ENCODE measurements at regions not wholly inside any gene's neighbourhood (a gene's known extent, or its start where the extent isn't known, plus 50 kb on each side); places are given as distances from the start of the nearest gene placed in this dataset.

DNA sequence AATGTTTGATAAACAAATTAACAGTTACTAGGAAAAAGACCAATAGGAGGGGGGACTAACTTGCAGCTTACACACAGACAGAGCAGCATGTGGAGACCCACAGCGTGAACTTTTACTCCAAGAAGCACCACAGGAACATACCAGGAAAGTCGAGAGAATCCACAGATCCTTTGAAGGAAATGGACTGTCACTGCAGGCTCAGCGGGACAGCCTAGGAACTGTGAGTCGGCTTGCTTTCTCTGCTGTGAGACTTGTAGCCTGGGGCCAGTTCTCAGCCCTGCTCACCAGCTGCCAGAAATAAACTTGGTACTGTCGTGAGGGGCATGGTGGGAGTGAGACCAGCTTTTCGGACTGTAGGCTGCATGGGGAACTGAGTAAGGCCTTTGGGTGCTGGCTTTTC lies 1211.5 kb downstream of the PCDH17 start:
- DNase-seq, result no peak

DNA sequence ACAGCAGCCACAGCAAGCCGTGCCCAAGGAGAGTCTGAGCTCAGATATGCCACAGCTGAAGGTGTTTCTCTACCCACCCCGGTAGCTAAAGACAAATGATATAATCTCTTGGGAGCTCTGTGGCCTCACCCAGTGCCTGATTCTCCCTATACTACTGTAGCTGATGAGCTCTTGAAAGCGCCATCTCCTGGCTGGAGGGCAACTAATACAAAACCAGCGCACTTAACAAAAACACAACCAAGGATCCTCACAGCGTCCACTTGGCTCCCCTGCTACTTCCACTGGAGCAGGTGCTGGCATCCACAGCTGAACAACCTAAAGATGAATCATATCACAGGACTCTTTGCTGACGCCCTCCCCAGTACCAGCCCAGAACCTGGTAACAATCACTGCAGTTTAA lies 1212.0 kb downstream of the PCDH17 start:
- DNase-seq, result no peak

DNA sequence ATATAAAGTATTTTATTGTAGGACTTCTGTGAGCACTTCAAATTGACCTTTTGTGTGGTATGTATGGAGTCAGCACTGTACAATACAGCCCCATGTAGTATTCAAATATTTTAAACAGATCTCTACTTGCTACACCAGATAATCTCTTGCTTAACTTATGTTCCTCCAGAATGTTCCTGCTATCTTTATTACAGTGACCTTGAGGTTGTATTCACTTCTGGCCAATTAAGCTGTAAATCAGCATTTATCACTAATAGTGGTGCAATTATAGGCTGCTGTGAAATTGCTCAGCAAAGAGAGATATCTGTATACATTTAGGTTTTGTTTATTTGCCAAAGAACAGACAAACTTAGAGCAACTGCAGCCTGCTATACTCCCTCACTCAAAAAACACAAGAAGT lies 1218.6 kb downstream of the PCDH17 start:
- no peak for DNase-seq

DNA sequence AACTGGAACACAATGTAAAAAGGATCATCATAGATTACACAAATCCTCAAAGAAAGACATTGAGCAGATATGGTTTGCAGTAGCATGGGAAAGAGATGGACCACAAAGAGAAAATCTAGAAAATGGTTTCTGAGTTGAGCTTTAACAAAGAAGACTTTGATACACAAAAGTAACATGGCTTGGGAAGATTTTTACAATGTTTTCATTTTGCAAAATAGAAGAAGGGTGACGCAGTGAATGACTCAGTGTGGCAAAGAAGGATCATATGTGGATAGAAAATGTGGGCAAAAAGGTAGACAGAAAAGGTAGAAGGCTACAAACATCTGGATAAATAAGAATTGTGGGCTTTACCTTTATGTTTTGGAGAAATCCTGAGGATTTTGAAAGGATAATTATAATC lies 1220.5 kb downstream of the PCDH17 start:
- DNase-seq, result no peak

DNA sequence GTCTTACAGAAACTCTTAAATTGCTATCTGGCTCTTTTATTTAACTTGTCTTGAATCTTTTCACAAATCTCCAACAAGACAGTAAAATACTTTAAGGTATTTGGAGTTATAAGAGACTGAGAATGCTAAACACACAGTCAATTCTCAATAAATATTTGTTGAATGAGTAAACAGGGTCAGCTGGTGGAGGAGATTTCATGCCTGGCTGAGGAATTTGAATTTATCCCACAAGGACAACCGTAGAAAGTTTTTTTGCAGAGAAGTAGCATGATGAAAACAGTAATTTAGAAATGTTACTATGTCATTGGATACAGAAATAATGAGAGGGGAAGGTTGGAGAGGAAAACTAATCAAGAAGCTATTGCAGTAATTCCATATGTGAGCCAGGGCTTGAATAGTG lies 1223.7 kb downstream of the PCDH17 start:
- DNase-seq, result no peak

DNA sequence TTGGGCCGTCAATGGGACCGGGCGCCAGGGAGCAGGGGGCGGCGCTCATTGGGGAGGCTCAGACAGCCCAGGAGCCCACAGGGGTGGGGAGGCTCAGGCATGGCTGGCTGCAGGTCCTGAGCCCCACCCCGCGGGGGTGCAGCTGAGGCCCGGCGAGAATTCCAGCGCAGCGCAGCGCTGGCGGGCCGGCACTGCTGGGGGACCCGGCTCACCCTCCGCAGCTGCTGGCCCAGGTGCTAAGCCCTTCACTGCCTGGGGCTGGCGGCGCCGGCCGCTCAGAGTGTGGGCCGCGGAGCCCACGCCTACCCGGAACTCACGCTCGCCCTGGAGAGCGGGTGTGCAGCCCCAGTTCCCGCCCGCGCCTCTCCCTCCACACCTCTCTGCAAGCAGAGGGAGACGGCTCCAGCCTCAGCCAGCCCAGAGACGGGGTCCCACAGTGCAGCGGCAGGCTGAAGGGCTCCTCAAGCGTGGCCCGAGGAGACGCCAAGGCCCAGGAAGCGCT lies 1227.4 kb downstream of the PCDH17 start:
- DNase-seq, result no peak

DNA sequence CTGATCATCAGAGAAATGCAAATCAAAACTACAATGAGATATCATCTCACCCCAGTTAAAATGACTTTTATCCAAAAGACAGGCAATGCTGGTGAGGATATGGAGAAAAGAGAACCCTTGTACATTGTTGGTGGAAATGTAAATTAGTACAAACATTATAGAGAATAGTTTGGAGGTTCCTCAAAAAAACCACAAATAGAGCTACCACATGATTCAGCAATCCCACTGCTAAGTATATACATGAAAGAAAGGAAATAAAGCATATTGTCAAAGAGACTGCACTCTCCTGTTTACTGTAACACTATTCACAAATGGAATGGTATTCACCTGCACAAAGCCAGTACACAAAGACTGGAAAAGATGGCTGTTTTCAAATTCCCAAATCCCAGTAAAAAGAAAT lies 1233.7 kb downstream of the PCDH17 start:
- peak; percentile 56 for DNase-seq

DNA sequence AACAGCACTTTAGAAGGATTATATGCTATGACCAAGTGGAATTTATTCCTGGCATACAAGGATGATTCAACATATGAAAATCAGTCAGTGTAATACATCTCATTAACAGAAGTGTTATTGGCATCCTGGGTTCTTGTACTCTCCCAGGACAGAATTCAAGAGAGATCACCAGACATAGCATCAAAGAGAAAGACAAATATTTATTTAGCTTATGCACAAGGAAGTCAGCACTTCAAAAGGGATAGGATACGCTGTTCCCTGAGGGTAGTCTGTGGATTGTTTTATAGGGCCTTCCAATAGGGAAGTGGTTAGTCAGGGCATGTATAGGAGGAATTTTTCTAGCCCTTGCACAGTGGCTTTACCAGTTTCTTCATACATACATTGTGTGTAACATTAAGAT lies 1238.0 kb downstream of the PCDH17 start:
- no peak for DNase-seq

DNA sequence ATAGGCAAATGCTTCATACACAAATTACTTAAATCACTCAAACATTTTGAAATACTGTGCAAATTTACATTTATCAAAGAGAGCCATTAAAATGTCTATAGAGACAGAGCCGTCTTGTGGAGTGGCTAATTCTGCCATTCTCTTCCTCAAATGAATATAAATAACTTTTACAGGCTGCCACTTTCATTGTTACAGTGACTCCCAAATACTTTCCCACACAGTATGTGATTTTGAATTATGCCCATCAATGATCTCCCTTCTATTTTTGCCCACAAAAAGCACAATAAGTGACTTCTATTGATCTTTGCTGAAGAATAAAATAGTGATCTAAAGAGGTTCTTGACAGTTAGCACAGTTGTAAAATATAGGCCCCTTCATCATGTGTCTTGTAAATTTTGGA lies 1244.9 kb downstream of the PCDH17 start:
- DNase-seq, result no peak

DNA sequence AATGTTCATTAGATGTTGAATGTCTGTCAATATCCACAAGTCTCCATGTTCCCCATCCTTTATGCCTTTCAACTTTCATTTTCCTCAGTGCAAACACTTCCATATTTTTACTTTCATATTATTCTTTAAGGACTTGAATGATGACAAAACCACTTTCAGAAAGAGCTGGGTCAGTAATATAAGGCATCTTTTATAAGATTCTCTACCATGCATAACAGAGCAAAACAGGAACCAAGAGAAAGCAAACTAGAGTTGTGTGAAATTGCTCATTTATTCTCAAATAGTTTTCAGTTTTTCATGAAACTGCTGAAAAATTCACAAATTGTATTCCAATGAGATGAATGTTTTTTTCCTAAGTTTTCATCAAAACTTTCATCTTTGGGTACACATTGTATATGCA lies 1247.6 kb downstream of the PCDH17 start:
- DNase-seq, result no peak

DNA sequence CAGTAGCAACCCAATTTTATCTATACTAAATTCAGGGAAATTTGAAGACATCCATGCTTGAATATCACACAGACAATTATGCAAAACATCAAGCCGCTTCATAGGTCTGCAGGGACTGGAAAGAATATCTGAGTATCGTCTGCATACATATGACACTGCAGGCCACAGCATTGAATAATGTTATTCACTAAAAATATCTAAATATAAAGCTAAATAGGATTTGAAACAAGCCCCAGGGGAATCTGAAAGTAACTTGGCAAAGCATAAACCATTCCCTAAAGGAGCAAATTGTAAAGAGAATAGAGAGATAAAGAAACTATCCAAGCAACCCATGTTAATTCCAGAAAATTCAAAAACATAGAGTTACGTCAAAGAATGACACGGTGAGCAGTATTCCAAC lies 1251.0 kb downstream of the PCDH17 start:
- DNase-seq, result no peak

DNA sequence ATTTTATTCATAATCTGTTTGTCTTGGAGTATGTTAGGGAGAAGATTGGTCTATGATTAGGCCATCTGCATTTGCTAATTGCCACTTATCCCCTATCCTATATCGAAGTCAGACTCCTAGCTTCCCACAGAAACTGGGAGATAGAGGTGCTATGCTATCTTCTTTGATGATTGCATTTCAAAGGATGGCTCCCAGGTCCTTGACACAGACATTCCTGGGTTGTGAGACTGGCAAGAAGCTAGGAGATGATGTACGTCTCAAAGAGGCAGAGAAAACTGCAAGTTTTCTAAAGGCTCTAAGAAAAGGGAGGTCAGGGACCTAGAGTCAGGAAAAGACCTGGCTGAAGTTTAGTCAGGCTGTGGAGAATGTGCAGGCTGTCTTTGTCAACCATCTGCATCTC lies 1251.9 kb downstream of the PCDH17 start:
- DNase-seq, result no peak

DNA sequence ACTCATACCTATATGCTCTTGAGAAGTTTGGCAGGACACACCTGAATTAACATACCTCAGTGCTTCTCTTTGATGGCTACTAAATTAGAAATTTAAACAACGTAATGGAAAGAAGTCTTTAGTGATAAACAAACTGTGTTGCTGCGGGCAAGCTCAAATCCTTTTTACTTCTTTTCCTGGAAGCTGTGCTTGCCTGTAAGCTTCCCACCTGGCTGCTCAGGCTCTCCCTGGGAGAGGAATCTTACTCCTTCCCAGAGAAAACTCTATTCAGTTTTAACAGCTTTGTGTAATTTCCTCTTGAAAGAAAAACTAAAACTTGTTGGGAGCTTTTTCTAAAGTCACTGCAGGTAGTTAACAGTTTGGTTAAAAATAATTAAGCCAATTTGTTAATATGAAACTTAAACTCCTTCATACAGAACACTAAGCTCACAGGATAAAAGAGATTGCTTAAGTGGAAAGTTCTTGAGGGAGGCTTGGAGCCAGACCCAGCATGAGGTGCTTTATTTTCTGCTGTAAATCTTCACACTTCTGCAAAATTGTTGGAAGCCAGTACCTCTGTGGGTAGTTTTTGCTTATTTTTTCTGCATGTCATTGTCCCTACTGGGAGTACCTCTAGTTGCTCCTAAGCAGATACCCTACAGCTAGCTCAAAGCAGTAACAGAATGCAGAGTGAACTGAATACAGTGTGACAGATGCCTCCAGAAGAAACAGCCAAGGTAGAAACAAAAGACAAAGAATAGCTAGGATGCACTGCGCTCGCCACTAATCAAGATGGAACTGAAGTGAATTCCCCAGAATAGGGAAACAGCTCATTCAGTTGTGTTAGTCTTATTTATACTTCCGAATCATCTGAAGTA lies 1253.0 kb downstream of the PCDH17 start:
- DNase-seq, result no peak

DNA sequence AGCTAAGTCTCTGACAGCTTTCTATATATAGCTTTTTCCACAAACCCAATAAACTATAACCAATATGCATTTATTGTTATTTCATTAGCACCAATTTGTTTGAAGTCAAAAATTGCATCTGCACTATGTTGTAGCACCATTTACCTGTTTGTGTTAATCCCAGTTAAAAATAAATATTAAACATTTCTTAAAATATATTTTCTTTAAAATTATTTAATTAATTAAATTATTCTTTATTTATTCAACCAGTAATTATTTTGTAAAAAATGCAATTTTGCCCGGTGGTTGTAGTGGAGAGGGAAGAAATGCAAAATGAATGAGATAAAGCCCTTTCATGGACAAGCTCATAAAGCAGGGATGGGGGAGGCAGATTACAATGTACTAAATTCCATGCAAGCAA lies 1257.9 kb downstream of the PCDH17 start:
- DNase-seq, result no peak

DNA sequence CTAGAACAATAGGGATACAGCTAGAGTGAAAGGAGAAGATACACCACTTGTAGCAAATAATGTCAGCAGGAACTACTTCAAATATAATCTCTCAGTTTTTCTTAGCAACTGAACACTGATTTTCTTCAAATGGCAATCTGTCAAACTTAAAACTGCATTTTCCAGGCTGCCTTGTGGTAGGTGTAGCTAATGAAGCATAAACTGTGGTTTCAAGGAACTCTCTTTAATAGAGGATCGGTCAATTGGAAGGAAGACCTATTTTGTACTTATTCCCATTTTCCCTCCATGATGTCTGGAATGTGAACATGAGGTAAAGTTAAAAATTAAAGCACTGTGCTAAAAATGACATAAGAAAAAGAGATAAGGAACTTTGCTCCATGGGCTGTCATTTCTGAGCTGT lies 1261.9 kb downstream of the PCDH17 start:
- no peak for DNase-seq

DNA sequence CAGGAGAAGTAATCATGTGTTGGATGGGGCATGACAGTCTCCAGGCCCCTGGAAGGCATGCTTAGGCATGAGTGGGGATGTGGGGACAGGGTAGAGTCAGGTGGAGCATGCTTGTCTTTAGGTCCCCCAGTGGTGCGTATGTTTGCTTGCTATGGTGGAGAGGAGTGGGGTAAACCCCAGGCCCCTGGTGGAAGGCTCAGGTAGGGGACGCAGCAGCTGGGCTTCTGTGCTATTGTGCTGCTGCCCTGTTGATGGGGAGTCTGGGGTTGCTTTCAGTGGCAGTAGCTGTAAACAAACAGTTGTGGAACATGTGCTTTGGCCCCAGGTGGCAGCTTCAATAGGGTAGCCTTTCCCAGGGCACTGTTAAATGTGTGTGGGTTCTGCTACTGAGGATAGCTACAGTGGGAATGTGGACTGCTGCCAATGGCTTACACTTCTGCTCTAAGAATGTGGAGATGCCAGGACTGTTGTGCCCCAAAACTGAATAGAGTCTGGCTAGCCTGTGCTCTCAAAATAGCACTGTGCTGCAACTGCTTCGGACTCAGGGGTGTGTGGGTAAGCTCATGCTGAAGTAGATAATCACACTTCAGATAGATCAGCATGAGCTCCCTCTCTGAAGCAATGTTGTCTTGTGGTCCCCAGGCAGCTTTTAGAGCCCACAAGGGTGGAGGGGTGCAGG lies 1257.3 kb downstream of the DIAPH3 start:
- DNase-seq, result no peak

DNA sequence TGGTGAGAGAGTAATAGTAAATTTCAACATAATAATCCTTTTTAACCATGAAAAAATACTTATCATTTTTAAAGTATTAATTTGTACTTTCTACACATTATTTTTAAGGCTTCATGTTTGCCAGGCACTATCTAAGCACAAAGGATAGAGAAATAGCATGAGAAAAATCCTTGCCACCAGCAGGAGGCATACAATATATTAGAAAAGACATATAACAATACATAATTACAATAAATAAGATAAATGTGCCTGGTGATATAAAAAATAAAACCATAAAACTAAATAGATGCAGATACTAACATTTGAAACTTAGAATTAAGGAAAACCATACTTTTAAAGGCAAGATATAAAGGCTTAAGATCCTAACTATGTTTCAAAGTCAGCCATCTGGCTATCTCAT lies 1256.4 kb downstream of the DIAPH3 start:
- peak; percentile 14 for DNase-seq

DNA sequence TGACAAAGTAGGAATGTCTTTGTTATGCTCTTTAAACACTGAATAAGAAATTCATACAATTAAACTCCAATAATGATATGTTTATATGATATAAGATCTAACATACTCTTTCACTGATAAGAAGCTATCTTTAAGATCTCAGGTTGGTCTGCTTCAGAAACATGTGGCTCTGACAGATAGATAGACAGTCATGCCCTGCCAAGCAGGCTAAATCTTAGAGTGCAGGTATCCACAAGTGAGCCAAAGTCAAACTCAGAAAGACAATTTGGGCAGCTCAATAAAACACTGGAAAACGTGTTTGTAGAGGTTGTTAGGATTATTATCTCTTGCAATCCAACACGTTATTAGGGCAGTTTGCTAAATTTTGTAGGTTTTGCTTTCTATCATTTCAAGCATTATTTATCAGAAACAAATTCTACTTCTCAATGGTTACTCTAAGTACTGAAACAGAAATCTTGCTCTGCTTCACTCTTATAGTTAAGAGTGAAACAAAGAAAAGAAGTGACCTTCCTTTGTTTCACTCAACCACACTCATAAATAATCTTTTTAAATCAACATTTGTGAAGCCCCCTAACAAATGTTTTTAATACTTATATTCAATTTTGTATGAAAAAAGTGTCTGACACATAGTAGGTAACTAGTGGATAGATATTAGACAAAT lies 1255.6 kb downstream of the DIAPH3 start:
- no peak for DNase-seq

DNA sequence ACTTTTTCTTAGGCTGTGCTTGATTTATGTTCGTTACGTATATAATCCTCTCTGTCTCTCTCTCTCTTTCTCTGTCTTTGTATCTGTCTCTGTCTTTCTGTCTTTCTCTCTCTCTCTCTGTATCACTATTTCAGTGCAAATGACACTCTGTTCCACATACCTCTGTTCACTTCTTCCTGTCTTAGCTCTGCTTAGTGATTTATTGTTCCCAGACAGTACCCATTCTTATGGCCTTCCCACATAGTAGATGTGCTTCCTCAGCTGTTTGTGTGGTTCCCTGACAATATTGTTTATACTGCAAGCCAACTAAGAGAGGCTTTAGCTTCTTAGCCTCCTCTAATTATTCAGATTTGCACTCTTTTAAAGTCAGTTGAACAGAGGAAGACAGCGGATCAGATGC lies 1244.2 kb downstream of the DIAPH3 start:
- DNase-seq, result no peak

DNA sequence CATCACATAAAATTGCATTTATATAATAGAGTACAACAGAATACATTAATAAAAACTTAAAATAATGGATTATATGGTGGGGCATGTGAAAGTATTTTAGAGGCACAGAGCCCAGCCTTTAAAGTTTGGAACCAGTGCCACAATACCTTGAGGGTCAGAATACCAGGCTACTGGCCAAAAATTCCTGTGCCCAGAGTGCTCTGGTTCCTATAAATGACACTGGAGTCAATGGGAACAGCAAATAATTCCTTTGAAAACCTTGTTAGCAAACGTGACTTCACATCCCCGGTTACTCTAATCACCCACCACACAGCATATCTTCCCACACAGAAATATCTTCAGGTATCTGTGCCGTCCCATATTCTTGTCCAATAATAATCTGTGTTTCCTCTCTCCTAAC lies 1242.6 kb downstream of the DIAPH3 start:
- no peak for DNase-seq

DNA sequence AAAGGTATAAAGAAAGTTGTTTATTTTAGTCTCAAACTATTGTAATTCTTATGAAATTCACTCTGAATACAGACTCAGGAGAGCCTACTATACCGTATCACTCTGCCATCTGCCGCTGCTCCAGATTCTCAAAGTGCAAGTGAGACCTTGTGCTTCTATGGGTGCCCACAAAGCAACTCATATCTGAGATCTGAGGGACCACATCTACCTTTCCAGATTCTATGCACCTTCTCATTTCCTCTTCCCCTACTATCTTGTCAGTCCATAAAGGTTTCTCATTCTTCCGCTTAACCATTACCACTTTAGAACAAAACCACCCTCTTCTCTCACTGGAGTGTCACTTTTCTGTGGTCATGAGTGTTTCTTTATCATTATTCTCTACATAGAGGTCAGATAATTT lies 1236.9 kb downstream of the DIAPH3 start:
- DNase-seq, result no peak

DNA sequence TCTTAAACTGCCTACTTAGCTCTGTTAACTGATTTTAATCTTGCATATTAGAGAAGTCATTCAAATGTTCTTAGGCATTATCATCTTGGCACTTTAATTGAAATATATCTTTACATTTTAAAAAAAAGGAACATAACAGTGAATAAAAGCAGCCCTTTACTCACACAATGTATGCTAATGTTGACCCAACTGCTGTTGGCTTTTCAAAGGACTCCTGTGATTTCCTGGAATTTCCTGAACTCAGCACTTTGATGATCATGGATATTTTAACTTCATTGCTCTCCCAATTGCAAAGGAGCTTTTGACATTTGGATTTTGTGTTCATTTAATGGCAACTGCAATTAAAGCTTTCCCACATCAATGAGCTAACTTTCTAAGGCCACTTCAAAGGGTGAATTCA lies 1230.3 kb downstream of the DIAPH3 start:
- no peak for DNase-seq

DNA sequence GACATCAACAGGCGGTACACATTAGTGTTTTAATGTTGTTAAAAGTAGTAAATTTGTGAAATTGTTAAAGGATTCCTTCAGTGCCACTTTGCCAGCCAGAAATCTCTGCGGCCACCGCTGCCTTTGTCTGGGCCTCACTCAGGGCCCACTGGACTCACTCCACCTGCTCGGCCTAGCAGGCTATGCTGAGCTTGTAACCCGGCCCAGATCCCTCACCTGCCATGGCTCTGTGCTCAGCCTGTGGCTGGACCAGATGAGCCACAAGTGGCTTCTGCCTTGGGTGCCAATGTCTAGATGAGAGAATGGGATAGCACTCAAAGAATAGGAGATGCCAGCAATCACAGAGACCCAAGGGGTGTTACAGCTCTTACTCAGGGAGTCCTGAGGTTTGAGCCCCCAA lies 1228.0 kb downstream of the DIAPH3 start:
- no peak for DNase-seq

DNA sequence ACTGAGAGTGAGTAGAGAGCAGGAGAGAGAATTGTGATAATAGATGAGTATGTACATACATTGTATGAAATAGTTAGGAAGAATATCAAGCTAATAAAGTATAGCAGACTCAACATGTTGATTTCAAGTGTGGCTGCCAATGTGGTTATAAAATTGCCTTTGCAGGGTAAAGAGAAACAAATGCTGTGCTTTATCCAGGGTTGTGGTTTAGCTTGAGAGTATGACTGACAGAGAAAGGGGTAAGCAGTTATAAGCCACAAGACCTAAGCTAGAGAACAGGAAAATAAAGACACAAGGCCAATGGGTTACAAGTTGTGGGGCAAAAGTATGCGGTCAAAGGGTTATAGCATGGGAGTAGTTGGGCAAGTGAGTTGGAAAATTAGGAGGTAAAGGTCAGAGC lies 1217.5 kb downstream of the DIAPH3 start:
- peak; percentile 22 for DNase-seq

Measured in OCI-M1 (cell line).